Liver (tissue), 3 donors: ENCODE measurements at regions not wholly inside any gene's neighbourhood (a gene's known extent, or its start where the extent isn't known, plus 50 kb on each side); places are given as distances from the start of the nearest gene placed in this dataset.

Experiments
- ATF3 ChIP-seq: IDR thresholded peaks from 2 replicates; pipeline ENCODE4 v1.6.1; 2016; ENCODE audit warnings: antibody characterized with exemption
- CTCF ChIP-seq: fragments of 150-350 bp; IDR thresholded peaks from 2 replicates; pipeline ENCODE4 v1.5.1; 2017; ENCODE audit warnings: improper control_type of control experiment, low read depth, low read length; ENCODE audit not compliant: missing input control
- HNF4A ChIP-seq, 2 donors: conservative IDR thresholded peaks; 2 replicates each; pipeline ENCODE4 v1.6.1; 2016; ENCODE audit warnings: antibody characterized with exemption in 2 of 2, mild to moderate bottlenecking in 2 of 2
- HNF4G ChIP-seq: IDR thresholded peaks from 2 replicates; pipeline ENCODE4 v1.6.1; 2016; ENCODE audit warnings: antibody characterized with exemption
- JUND ChIP-seq, 2 donors: IDR thresholded peaks; 2 replicates each; pipeline ENCODE4 v1.6.1; 2016; ENCODE audit warnings: antibody characterized with exemption in 2 of 2
- MAX ChIP-seq: IDR thresholded peaks from 2 replicates; pipeline ENCODE4 v1.6.1; 2016; ENCODE audit warnings: antibody characterized with exemption
- RAD21 ChIP-seq, 2 donors: IDR thresholded peaks; 2 replicates each; pipeline ENCODE4 v1.6.1; 2016; ENCODE audit warnings: antibody characterized with exemption in 2 of 2, mild to moderate bottlenecking in 2 of 2
- REST ChIP-seq: IDR thresholded peaks from 2 replicates; pipeline ENCODE4 v1.6.1; 2016; ENCODE audit warnings: antibody characterized with exemption, mild to moderate bottlenecking
- RXRA ChIP-seq, 2 donors: IDR thresholded peaks; 2 replicates each; pipeline ENCODE4 v1.6.1; 2017 to 2018; ENCODE audit warnings: antibody characterized with exemption in 2 of 2, mild to moderate bottlenecking in 1 of 2
- SP1 ChIP-seq: IDR thresholded peaks from 2 replicates; pipeline ENCODE4 v1.6.1; 2018; ENCODE audit warnings: antibody characterized with exemption, mild to moderate bottlenecking
- TAF1 ChIP-seq: conservative IDR thresholded peaks from 2 replicates; pipeline ENCODE4 v1.6.1; 2016; ENCODE audit warnings: antibody characterized with exemption, mild to moderate bottlenecking
- YY1 ChIP-seq: IDR thresholded peaks from 2 replicates; pipeline ENCODE4 v1.6.1; 2016; ENCODE audit warnings: antibody characterized with exemption, mild to moderate bottlenecking
- ZBTB33 ChIP-seq: IDR thresholded peaks from 2 replicates; pipeline ENCODE4 v1.6.1; 2016; ENCODE audit warnings: antibody characterized with exemption
- donor health status: healthy.
- donor health status: healthy.

- TF ChIP-seq CTCF (no peak), REST (no peak), HNF4G (no peak), MAX (no peak), RXRA (IDR thresholded peaks at IDR 0.05) (no peak), JUND (IDR thresholded peaks at IDR 0.05) (no peak), TAF1 (no peak), HNF4A (conservative IDR thresholded peaks at IDR 0.05) (no peak), RAD21 (IDR thresholded peaks at IDR 0.05) (no peak), ATF3 (no peak), ZBTB33 (no peak), SP1 (no peak), YY1 (no peak)
Measured at GRCh38 chrX:15167826-15168225, 102.1 kb downstream of the ASB9 start.
